ENCODE measurements at regions not wholly inside any gene's neighbourhood (a gene's known extent, or its start where the extent isn't known, plus 50 kb on each side); places are given as distances from the start of the nearest gene placed in this dataset.

GRCh38 chr12:107225635-107226034, 132.3 kb upstream of the CRY1 start:
- DNase-seq (ENCODE audit: low spot score), result peak; percentile 57

GRCh38 chr12:107226126-107226525, 132.8 kb upstream of the CRY1 start:
- DNase-seq (ENCODE audit: low spot score), result no peak

- DNase-seq (ENCODE audit: low spot score), result no peak
These were observed 134.7 kb upstream of the CRY1 start for GRCh38 chr12:107228076-107228475.

GRCh38 chr12:107229827-107230226, 136.5 kb upstream of the CRY1 start:
- no peak for DNase-seq (ENCODE audit: low spot score)

GRCh38 chr12:107231303-107231702, 138.0 kb upstream of the CRY1 start:
- DNase-seq (ENCODE audit: low spot score), result no peak

- DNase-seq (ENCODE audit: low spot score), result no peak
These were observed 140.2 kb upstream of the CRY1 start for GRCh38 chr12:107233551-107233950.

- DNase-seq (ENCODE audit: low spot score), result no peak
These were observed 142.3 kb upstream of the CRY1 start for GRCh38 chr12:107235600-107235999.

- DNase-seq (ENCODE audit: low spot score), result peak; percentile 59
These were observed 143.6 kb upstream of the CRY1 start for GRCh38 chr12:107236824-107237511.

- no peak for DNase-seq (ENCODE audit: low spot score)
These were observed 144.9 kb upstream of the CRY1 start for GRCh38 chr12:107238296-107238695.

- no peak for DNase-seq (ENCODE audit: low spot score)
These were observed 148.1 kb upstream of the CRY1 start for GRCh38 chr12:107241411-107241810.

GRCh38 chr12:107242189-107242588, 148.8 kb upstream of the CRY1 start:
- no peak for DNase-seq (ENCODE audit: low spot score)

- DNase-seq (ENCODE audit: low spot score), result no peak
These were observed 150.0 kb upstream of the CRY1 start for GRCh38 chr12:107243341-107243740.

- no peak for DNase-seq (ENCODE audit: low spot score)
These were observed 151.2 kb upstream of the CRY1 start for GRCh38 chr12:107244584-107244983.

GRCh38 chr12:107247650-107248049, 154.3 kb upstream of the CRY1 start:
- DNase-seq (ENCODE audit: low spot score), result no peak

- DNase-seq (ENCODE audit: low spot score), result no peak
These were observed 154.8 kb upstream of the CRY1 start for GRCh38 chr12:107248187-107248586.

- no peak for DNase-seq (ENCODE audit: low spot score)
These were observed 157.9 kb upstream of the CRY1 start for GRCh38 chr12:107251288-107251687.

GRCh38 chr12:107253361-107253760, 160.0 kb upstream of the CRY1 start:
- DNase-seq (ENCODE audit: low spot score), result no peak

- DNase-seq (ENCODE audit: low spot score), result no peak
These were observed 161.0 kb upstream of the CRY1 start for GRCh38 chr12:107254258-107254856.

GRCh38 chr12:107258780-107259179, 165.4 kb upstream of the CRY1 start:
- DNase-seq (ENCODE audit: low spot score), result no peak

- DNase-seq (ENCODE audit: low spot score), result no peak
These were observed 170.6 kb upstream of the CRY1 start for GRCh38 chr12:107263980-107264379.

- no peak for DNase-seq (ENCODE audit: low spot score)
These were observed 171.3 kb upstream of the CRY1 start for GRCh38 chr12:107264667-107265066.

- DNase-seq (ENCODE audit: low spot score), result no peak
These were observed 174.3 kb upstream of the CRY1 start for GRCh38 chr12:107267604-107268003.

- no peak for DNase-seq (ENCODE audit: low spot score)
These were observed 178.2 kb upstream of the CRY1 start for GRCh38 chr12:107271523-107271922.

GRCh38 chr12:107275530-107275929, 182.2 kb upstream of the CRY1 start:
- no peak for DNase-seq (ENCODE audit: low spot score)

Measured in H4 (cell line).